Peyer's patch (tissue), 4 donors: ENCODE measurements at regions not wholly inside any gene's neighbourhood (a gene's known extent, or its start where the extent isn't known, plus 50 kb on each side); places are given as distances from the start of the nearest gene placed in this dataset.

Experiments
- POLR2A ChIP-seq, 2 donors: fragments of 450-650 bp; IDR thresholded peaks; one replicate each; pipeline ENCODE4 v1.5.1; 2017; ENCODE audit warnings: antibody characterized with exemption in 2 of 2, mild to moderate bottlenecking in 2 of 2, moderate library complexity in 2 of 2
- TF ChIP-seq, protein P1 (sequence below), 6 experiments: fragments of 450-650 bp in 4 of 6; fragments of 200-600 bp in 2 of 6; sonication (generic) in 1 of 6; IDR thresholded peaks; one replicate each; pipeline ENCODE4 v1.5.1; 2017 to 2019; ENCODE audit warnings: antibody characterized with exemption in 6 of 6, mild to moderate bottlenecking in 3 of 6, moderate library complexity in 1 of 6

- TF ChIP-seq, protein P1, sequence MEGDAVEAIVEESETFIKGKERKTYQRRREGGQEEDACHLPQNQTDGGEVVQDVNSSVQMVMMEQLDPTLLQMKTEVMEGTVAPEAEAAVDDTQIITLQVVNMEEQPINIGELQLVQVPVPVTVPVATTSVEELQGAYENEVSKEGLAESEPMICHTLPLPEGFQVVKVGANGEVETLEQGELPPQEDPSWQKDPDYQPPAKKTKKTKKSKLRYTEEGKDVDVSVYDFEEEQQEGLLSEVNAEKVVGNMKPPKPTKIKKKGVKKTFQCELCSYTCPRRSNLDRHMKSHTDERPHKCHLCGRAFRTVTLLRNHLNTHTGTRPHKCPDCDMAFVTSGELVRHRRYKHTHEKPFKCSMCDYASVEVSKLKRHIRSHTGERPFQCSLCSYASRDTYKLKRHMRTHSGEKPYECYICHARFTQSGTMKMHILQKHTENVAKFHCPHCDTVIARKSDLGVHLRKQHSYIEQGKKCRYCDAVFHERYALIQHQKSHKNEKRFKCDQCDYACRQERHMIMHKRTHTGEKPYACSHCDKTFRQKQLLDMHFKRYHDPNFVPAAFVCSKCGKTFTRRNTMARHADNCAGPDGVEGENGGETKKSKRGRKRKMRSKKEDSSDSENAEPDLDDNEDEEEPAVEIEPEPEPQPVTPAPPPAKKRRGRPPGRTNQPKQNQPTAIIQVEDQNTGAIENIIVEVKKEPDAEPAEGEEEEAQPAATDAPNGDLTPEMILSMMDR (IDR thresholded peaks at IDR 0.05), result no peak
- no peak for TF ChIP-seq POLR2A (IDR thresholded peaks at IDR 0.05)
These were observed 348.1 kb downstream of the TFEC start for GRCh38 chr7:115682507-115682906.
